ENCODE measurements at regions not wholly inside any gene's neighbourhood (a gene's known extent, or its start where the extent isn't known, plus 50 kb on each side); places are given as distances from the start of the nearest gene placed in this dataset.

- TF ChIP-seq, protein P1, sequence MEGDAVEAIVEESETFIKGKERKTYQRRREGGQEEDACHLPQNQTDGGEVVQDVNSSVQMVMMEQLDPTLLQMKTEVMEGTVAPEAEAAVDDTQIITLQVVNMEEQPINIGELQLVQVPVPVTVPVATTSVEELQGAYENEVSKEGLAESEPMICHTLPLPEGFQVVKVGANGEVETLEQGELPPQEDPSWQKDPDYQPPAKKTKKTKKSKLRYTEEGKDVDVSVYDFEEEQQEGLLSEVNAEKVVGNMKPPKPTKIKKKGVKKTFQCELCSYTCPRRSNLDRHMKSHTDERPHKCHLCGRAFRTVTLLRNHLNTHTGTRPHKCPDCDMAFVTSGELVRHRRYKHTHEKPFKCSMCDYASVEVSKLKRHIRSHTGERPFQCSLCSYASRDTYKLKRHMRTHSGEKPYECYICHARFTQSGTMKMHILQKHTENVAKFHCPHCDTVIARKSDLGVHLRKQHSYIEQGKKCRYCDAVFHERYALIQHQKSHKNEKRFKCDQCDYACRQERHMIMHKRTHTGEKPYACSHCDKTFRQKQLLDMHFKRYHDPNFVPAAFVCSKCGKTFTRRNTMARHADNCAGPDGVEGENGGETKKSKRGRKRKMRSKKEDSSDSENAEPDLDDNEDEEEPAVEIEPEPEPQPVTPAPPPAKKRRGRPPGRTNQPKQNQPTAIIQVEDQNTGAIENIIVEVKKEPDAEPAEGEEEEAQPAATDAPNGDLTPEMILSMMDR (IDR thresholded peaks at IDR 0.05; ENCODE audit: low read depth, low read length, missing input control): no peak
- no peak for TF ChIP-seq JUND (IDR thresholded peaks at IDR 0.05)
- TF ChIP-seq ZBTB33 (IDR thresholded peaks at IDR 0.05): no peak
- TF ChIP-seq, protein P2, sequence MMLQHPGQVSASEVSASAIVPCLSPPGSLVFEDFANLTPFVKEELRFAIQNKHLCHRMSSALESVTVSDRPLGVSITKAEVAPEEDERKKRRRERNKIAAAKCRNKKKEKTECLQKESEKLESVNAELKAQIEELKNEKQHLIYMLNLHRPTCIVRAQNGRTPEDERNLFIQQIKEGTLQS (IDR thresholded peaks at IDR 0.05): no peak
Measured at GRCh38 chr2:131827481-131828163, 299.9 kb downstream of the CCDC74A start.

All from liver (tissue), 3 donors.